IMR-90 (cell line): ENCODE measurements at regions not wholly inside any gene's neighbourhood (a gene's known extent, or its start where the extent isn't known, plus 50 kb on each side); places are given as distances from the start of the nearest gene placed in this dataset.

Source experiments
- ATAC-seq: fragments of 200-7000 bp; cut with Tn5 transposase; 2 replicates; pipeline ENCODE4 v1.9.1; 2020; ENCODE audit warnings: low read depth, mild to moderate bottlenecking, moderate library complexity
- BruUV-seq: library from RNA; stranded (reverse); fragments of 400-500 nt; replicated peaks from 2 replicates; lab custom pipeline; 2021; lab: Mats Ljungman, UMichigan
- CTCF ChIA-PET: fragments of 300-600 bp; formaldehyde crosslinking; extraction: SDS; loops from one replicate; lab custom pipeline; 2021; ENCODE audit warnings: antibody characterized with exemption; lab: Yijun Ruan, JAX
- POLR2A ChIA-PET: fragments of 300-600 bp; sonication (Branson Sonifier 250); formaldehyde crosslinking; loops from one replicate; lab custom pipeline; 2022; ENCODE audit warnings: antibody characterized with exemption; ENCODE audit not compliant: unreplicated experiment; lab: Charles Lee
- DNase-seq: peaks from one replicate; pipeline ENCODE4 v3.0.0; 2013
- H2AFZ ChIP-seq: replicated peaks from 2 replicates; pipeline ENCODE3; 2013; ENCODE audit warnings: low read length, mild to moderate bottlenecking; ENCODE audit not compliant: poor library complexity
- H2AK5ac ChIP-seq: 2 replicates; pipeline ENCODE4 v1.6.1; 2013; ENCODE audit warnings: low read depth, low read length, inconsistent platforms
- H2AK9ac ChIP-seq: replicated peaks from 2 replicates; pipeline ENCODE3; 2013; ENCODE audit warnings: mild to moderate bottlenecking, low read depth, low read length, moderate library complexity; ENCODE audit not compliant: poor library complexity
- H2BK120ac ChIP-seq: 2 replicates; pipeline ENCODE4 v1.6.1; 2013; ENCODE audit warnings: low read depth, low read length, inconsistent platforms
- H2BK15ac ChIP-seq: 3 replicates; pipeline ENCODE4 v1.6.1; 2013; ENCODE audit warnings: low read depth, low read length, inconsistent platforms
- H2BK20ac ChIP-seq: 2 replicates; pipeline ENCODE4 v1.6.1; 2013; ENCODE audit warnings: low read depth, mild to moderate bottlenecking, inconsistent platforms, low read length, moderate library complexity
- H2BK5ac ChIP-seq: 2 replicates; pipeline ENCODE4 v1.6.1; 2013; ENCODE audit warnings: mild to moderate bottlenecking, low read depth, low read length, inconsistent platforms; ENCODE audit not compliant: poor library complexity, severe bottlenecking
- H3K14ac ChIP-seq: replicated peaks from 2 replicates; pipeline ENCODE4 v1.6.1; 2013; ENCODE audit warnings: low read depth, low read length, inconsistent platforms
- H3K18ac ChIP-seq: 2 replicates; pipeline ENCODE4 v1.6.1; 2013; ENCODE audit warnings: low read depth, low read length, control low read depth
- H3K23ac ChIP-seq: 2 replicates; pipeline ENCODE4 v1.6.1; 2013; ENCODE audit warnings: low read depth, low read length, inconsistent platforms
- H3K27ac ChIP-seq: 2 replicates; pipeline ENCODE4 v1.5.1; 2013; ENCODE audit warnings: mild to moderate bottlenecking, control low read depth, low read length; ENCODE audit not compliant: insufficient read depth
- H3K27me3 ChIP-seq: 2 replicates; pipeline ENCODE4 v1.6.1; 2013; ENCODE audit warnings: low read length; ENCODE audit not compliant: control insufficient read depth, insufficient read depth
- H3K36me3 ChIP-seq: 2 replicates; pipeline ENCODE4 v1.6.1; 2013; ENCODE audit warnings: low read length, mixed read lengths; ENCODE audit not compliant: control insufficient read depth, insufficient read depth
- H3K4ac ChIP-seq: 2 replicates; pipeline ENCODE4 v1.6.1; 2013; ENCODE audit warnings: low read depth, low read length, inconsistent platforms
- H3K4me1 ChIP-seq: 2 replicates; pipeline ENCODE4 v1.6.1; 2013; ENCODE audit warnings: low read length, mixed read lengths; ENCODE audit not compliant: control insufficient read depth, insufficient read depth
- H3K4me2 ChIP-seq: 2 replicates; pipeline ENCODE4 v1.6.1; 2013; ENCODE audit warnings: low read depth, mild to moderate bottlenecking, control low read depth, low read length, moderate library complexity
- H3K4me3 ChIP-seq: 2 replicates; pipeline ENCODE4 v1.5.1; 2013; ENCODE audit warnings: low read depth, mild to moderate bottlenecking, control low read depth, low read length, moderate library complexity; ENCODE audit not compliant: insufficient read depth
- H3K56ac ChIP-seq: 2 replicates; pipeline ENCODE4 v1.6.1; 2013; ENCODE audit warnings: low read length, inconsistent platforms; ENCODE audit not compliant: insufficient read depth; ENCODE audit errors: extremely low read depth
- H3K79me1 ChIP-seq, 2 experiments: 2 replicates each; pipeline ENCODE4 v1.6.1; 2013; ENCODE audit warnings: low read length in 2 of 2, inconsistent platforms in 1 of 2, low read depth in 1 of 2
- H3K9ac ChIP-seq: 2 replicates; pipeline ENCODE4 v1.6.1; 2013; ENCODE audit warnings: low read depth, low read length, control low read depth
- H3K9me1 ChIP-seq: 2 replicates; pipeline ENCODE4 v1.6.1; 2013; ENCODE audit warnings: low read length, inconsistent platforms; ENCODE audit not compliant: insufficient read depth
- H3K9me3 ChIP-seq: 2 replicates; pipeline ENCODE4 v1.6.1; 2013; ENCODE audit warnings: low read length; ENCODE audit not compliant: control insufficient read depth, insufficient read depth
- H4K20me1 ChIP-seq: 2 replicates; pipeline ENCODE4 v1.6.1; 2013; ENCODE audit warnings: low read length, inconsistent platforms; ENCODE audit not compliant: insufficient read depth
- H4K5ac ChIP-seq: 2 replicates; pipeline ENCODE4 v1.6.1; 2013; ENCODE audit warnings: mild to moderate bottlenecking, low read depth, low read length, control low read depth
- H4K8ac ChIP-seq, 2 experiments: 2 replicates each; pipeline ENCODE4 v1.6.1; 2013; ENCODE audit warnings: low read depth in 2 of 2, low read length in 2 of 2, control low read depth in 1 of 2, inconsistent platforms in 1 of 2
- H4K91ac ChIP-seq: 2 replicates; pipeline ENCODE4 v1.6.1; 2013; ENCODE audit warnings: low read depth, low read length, inconsistent platforms; ENCODE audit not compliant: insufficient read depth
- BHLHE40 ChIP-seq: fragments of 150-350 bp; IDR thresholded peaks from 2 replicates; pipeline ENCODE4 v1.6.1; 2016; ENCODE audit warnings: mild to moderate bottlenecking, low read depth, low read length
- CEBPB ChIP-seq: IDR thresholded peaks from 2 replicates; pipeline ENCODE4 v1.6.1; 2012; ENCODE audit warnings: low read depth, low read length, improper control_type of control experiment
- FOS ChIP-seq: fragments of 150-350 bp; IDR thresholded peaks from 2 replicates; pipeline ENCODE4 v1.6.1; 2016; ENCODE audit warnings: low read depth, low read length
- NFE2L2 ChIP-seq: fragments of 150-350 bp; IDR thresholded peaks from 2 replicates; pipeline ENCODE4 v1.6.1; 2016; ENCODE audit warnings: low read depth, mild to moderate bottlenecking, low read length
- RFX5 ChIP-seq: IDR thresholded peaks from 2 replicates; pipeline ENCODE4 v1.8.0; 2012; ENCODE audit warnings: low read depth, mild to moderate bottlenecking, low read length, moderate library complexity
- WGBS, 2 experiments: methylation state at CpG; one replicate each; pipeline versions ENCODE4 v1.1.5 to v1.1.7; 2013; ENCODE audit warnings: missing lambda C conversion rate in 2 of 2; ENCODE audit not compliant: insufficient read length in 1 of 2; ENCODE audit errors: extremely low coverage in 2 of 2; 5-methylcytosine and 5-hydroxymethylcytosine counted together
- dilution Hi-C: fragments of 300-500 bp; cut with HindIII; formaldehyde crosslinking; loops from one replicate; pipeline ENCODE4 v1.14.3; 2018; ENCODE audit warnings: low sequenced_read_pairs; ENCODE audit not compliant: unreplicated experiment
- in situ Hi-C: fragments of 300-500 bp; cut with MboI; formaldehyde crosslinking; loops from 3 replicates; pipeline ENCODE4 v1.14.3; 2019; ENCODE audit warnings: low sequenced_read_pairs, inconsistent platforms, mixed read lengths
- intact Hi-C: fragments of 100-400 bp; cut with micrococcal nuclease; formaldehyde crosslinking; loops from 2 replicates; pipeline ENCODE4 v1.10.0; 2022
- TF ChIP-seq, protein P1 (sequence below): fragments of 150-350 bp; IDR thresholded peaks from 2 replicates; pipeline ENCODE4 v1.6.1; 2017; ENCODE audit warnings: mild to moderate bottlenecking, antibody characterized with exemption, low read length, low read depth
- TF ChIP-seq, protein P2 (sequence below): fragments of 150-350 bp; IDR thresholded peaks from 2 replicates; pipeline ENCODE4 v1.6.1; 2016; ENCODE audit warnings: low read depth, mild to moderate bottlenecking, low read length, moderate library complexity, borderline replicate concordance

DNA sequence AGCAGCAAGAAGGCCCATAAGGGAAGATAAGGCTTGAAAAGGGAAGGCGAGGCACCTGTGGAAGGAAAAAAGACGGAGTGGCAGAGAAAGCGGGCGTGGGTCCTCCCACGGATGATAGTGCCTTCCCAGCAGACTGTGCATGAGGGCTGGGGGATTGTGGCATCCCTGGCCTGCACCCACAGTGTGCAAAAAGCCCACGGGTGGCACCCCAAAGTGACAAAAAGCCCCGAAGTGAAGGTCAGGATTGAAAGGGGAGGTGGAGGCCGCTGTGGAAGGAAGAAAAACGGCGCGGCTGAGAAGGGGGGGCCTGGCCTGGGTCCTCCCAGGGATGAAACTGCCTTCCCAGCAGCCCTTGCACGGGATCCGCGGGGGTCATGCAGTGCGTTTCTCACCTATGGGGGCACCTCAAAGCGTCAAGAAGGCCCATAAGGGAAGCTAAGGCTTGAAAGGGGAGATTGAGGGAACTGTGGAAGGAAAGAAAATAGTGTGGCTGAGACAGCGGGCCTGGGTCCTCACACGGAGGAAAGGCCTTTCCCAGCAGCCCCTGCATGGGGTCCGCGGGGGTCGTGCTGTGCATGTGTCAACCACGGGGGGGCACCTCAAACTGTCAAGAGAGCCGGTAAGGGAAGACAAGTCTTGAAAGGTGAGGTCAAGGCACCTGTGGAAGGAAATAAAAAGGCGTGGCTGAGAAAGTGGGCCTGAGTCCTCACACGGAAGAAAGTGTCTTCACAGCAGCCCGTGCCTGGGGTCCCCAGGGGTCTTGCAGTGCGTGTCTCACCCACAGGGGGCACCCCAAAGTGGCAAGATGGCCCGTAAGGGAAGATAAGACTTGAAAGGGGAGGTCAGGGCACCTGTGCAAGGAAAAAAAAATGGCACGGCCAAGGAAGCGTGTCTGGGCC, 274.1 kb downstream of the ALG10 start:
- H3K9ac ChIP-seq, result no peak overlapping the region
- WGBS, 2 experiments, result 49% methylated on average over 7 of the region's 30 CpGs; no CpG with 5 or more reads in 1 of the 2 experiments
- no peaks in the 10 kb centered on the region for H3K36me3 ChIP-seq
- ChIA-PET CTCF (no interaction called here), POLR2A (no interaction called here)
- no peak overlapping the region for H4K8ac ChIP-seq
- intact Hi-C loops, result no loop called here
- ATAC-seq, result no peak
- no peaks in the 10 kb centered on the region for H3K27me3 ChIP-seq
- H3K27ac ChIP-seq, result no peak overlapping the region
- no peak overlapping the region for H2BK120ac ChIP-seq
- H2AFZ ChIP-seq, result no peak overlapping the region
- H4K91ac ChIP-seq, result no peak overlapping the region
- H3K14ac ChIP-seq, result no peak overlapping the region
- H3K4me2 ChIP-seq, result no peak overlapping the region
- TF ChIP-seq RFX5, result no peak
- TF ChIP-seq, protein P1, sequence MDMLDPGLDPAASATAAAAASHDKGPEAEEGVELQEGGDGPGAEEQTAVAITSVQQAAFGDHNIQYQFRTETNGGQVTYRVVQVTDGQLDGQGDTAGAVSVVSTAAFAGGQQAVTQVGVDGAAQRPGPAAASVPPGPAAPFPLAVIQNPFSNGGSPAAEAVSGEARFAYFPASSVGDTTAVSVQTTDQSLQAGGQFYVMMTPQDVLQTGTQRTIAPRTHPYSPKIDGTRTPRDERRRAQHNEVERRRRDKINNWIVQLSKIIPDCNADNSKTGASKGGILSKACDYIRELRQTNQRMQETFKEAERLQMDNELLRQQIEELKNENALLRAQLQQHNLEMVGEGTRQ, result no peak
- no peak for TF ChIP-seq NFE2L2
- no peak for TF ChIP-seq CEBPB
- TF ChIP-seq, protein P2, sequence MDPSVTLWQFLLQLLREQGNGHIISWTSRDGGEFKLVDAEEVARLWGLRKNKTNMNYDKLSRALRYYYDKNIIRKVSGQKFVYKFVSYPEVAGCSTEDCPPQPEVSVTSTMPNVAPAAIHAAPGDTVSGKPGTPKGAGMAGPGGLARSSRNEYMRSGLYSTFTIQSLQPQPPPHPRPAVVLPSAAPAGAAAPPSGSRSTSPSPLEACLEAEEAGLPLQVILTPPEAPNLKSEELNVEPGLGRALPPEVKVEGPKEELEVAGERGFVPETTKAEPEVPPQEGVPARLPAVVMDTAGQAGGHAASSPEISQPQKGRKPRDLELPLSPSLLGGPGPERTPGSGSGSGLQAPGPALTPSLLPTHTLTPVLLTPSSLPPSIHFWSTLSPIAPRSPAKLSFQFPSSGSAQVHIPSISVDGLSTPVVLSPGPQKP, result no peak
- TF ChIP-seq BHLHE40, result no peak
- no peak for TF ChIP-seq FOS
- H2BK5ac ChIP-seq, result no peak overlapping the region
- BruUV-seq, result no TSS peak
- no peak overlapping the region for H3K56ac ChIP-seq
- peaks cover 74% of the 10 kb centered on the region for H3K9me3 ChIP-seq
- H2AK9ac ChIP-seq, result no peak overlapping the region
- H3K4me3 ChIP-seq, result no peak overlapping the region
- no peaks in the 10 kb centered on the region for H3K79me1 ChIP-seq
- in situ Hi-C loops, result no loop called here
- H3K18ac ChIP-seq, result no peak overlapping the region
- no peak overlapping the region for H2BK20ac ChIP-seq
- H2BK15ac ChIP-seq, result no peak overlapping the region
- H4K5ac ChIP-seq, result no peak overlapping the region
- dilution Hi-C loops, result no loop called here
- no peak overlapping the region for H3K4ac ChIP-seq
- DNase-seq, result no peak
- no peaks in the 10 kb centered on the region for H3K4me1 ChIP-seq
- H3K9me1 ChIP-seq, result no peaks in the 10 kb centered on the region
- H2AK5ac ChIP-seq, result no peak overlapping the region
- no peak overlapping the region for H3K23ac ChIP-seq
- no peaks in the 10 kb centered on the region for H4K20me1 ChIP-seq
